Panc1 (cell line): ENCODE measurements at regions not wholly inside any gene's neighbourhood (a gene's known extent, or its start where the extent isn't known, plus 50 kb on each side); places are given as distances from the start of the nearest gene placed in this dataset.

Experiments used
- SIN3A ChIP-seq: IDR thresholded peaks from 2 replicates; pipeline ENCODE4 v1.6.1; 2012; ENCODE audit warnings: low read depth, mild to moderate bottlenecking, low read length, moderate library complexity, borderline replicate concordance; ENCODE audit not compliant: insufficient read depth
- TF ChIP-seq, protein P1 (sequence below): fragments of 450-650 bp; IDR thresholded peaks from 2 replicates; pipeline ENCODE4 v1.5.1; 2017; ENCODE audit warnings: mild to moderate bottlenecking
- TF ChIP-seq, protein P2 (sequence below), 2 experiments: IDR thresholded peaks; 2 replicates each; pipeline ENCODE4 v1.6.1; 2011 to 2012; ENCODE audit warnings: low read depth in 2 of 2, control low read depth in 1 of 2, low read length in 1 of 2, mild to moderate bottlenecking in 1 of 2, moderate library complexity in 1 of 2; ENCODE audit not compliant: insufficient read depth in 1 of 2

DNA sequence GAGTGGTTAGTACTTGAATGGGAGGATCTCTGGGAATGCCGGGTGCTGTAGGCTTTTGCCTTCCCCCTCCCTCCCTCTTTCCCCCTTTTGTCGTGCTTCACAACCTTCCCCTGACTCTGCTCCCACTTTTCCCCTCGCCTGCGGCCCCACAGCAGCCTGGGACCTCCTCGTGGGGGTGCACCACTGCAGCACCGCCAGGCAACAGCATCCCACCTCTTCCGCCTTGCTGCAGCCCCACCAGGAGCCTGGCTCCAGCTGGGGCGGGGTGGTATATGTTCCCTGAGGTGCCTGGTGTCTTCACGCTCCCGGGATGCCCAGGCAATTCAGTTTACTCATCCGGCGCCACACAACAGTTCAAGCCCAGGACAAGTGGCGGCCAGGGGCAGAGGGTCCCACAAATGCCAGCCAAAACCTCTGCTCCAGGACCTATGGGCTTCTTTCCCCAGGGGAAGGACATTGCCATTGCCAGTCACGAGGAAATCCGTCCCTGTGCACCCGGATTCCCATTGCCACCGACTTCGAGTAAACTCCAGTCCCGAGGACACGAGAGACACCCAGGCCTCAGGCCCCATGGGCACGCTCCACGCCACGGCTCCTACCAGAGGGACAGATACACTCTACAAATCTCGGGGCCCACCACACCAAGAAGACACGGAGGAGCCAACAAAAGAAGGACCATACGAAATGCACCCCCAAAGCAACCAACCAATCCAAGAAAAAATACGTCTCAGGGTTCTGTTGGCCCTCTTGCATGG, 181.7 kb downstream of the ALG10 start:
- TF ChIP-seq, protein P1, sequence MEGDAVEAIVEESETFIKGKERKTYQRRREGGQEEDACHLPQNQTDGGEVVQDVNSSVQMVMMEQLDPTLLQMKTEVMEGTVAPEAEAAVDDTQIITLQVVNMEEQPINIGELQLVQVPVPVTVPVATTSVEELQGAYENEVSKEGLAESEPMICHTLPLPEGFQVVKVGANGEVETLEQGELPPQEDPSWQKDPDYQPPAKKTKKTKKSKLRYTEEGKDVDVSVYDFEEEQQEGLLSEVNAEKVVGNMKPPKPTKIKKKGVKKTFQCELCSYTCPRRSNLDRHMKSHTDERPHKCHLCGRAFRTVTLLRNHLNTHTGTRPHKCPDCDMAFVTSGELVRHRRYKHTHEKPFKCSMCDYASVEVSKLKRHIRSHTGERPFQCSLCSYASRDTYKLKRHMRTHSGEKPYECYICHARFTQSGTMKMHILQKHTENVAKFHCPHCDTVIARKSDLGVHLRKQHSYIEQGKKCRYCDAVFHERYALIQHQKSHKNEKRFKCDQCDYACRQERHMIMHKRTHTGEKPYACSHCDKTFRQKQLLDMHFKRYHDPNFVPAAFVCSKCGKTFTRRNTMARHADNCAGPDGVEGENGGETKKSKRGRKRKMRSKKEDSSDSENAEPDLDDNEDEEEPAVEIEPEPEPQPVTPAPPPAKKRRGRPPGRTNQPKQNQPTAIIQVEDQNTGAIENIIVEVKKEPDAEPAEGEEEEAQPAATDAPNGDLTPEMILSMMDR = no peak
- no peak for TF ChIP-seq SIN3A
- TF ChIP-seq, protein P2, sequence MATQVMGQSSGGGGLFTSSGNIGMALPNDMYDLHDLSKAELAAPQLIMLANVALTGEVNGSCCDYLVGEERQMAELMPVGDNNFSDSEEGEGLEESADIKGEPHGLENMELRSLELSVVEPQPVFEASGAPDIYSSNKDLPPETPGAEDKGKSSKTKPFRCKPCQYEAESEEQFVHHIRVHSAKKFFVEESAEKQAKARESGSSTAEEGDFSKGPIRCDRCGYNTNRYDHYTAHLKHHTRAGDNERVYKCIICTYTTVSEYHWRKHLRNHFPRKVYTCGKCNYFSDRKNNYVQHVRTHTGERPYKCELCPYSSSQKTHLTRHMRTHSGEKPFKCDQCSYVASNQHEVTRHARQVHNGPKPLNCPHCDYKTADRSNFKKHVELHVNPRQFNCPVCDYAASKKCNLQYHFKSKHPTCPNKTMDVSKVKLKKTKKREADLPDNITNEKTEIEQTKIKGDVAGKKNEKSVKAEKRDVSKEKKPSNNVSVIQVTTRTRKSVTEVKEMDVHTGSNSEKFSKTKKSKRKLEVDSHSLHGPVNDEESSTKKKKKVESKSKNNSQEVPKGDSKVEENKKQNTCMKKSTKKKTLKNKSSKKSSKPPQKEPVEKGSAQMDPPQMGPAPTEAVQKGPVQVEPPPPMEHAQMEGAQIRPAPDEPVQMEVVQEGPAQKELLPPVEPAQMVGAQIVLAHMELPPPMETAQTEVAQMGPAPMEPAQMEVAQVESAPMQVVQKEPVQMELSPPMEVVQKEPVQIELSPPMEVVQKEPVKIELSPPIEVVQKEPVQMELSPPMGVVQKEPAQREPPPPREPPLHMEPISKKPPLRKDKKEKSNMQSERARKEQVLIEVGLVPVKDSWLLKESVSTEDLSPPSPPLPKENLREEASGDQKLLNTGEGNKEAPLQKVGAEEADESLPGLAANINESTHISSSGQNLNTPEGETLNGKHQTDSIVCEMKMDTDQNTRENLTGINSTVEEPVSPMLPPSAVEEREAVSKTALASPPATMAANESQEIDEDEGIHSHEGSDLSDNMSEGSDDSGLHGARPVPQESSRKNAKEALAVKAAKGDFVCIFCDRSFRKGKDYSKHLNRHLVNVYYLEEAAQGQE (IDR thresholded peaks at IDR 0.05; ENCODE audit: insufficient read depth in 1 of 2, low read depth in 2 of 2, low read length in 1 of 2) = no peak
